NCI-H2171 treated with DMSO at 0.1 percent for 48 hours (cell line): ENCODE measurements at regions not wholly inside any gene's neighbourhood (a gene's known extent, or its start where the extent isn't known, plus 50 kb on each side); places are given as distances from the start of the nearest gene placed in this dataset.

Experiments
- DNase-seq: peaks from one replicate; lab custom pipeline; 2025; lab: John Stamatoyannopoulos, UW

DNA sequence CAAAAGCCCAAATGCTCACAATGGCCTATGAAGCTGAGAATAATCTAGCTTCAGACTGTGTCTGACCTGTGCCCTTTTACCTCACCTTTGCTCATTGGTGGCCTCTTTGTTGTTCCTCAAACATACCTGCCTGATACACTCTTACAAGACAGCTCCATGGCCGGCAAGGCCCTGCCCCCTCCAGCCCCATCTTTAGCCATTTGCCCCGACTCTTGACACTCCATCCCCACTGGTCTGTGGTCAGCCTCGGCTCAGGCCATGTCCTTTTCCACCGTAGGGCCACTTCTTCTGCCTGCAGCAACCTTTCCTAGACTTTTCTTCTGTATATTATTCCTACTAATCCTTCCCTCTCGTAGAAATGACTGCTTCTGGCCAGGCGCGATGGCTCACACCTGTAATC, 265.2 kb downstream of the RPS24 start:
- no peak for DNase-seq

DNA sequence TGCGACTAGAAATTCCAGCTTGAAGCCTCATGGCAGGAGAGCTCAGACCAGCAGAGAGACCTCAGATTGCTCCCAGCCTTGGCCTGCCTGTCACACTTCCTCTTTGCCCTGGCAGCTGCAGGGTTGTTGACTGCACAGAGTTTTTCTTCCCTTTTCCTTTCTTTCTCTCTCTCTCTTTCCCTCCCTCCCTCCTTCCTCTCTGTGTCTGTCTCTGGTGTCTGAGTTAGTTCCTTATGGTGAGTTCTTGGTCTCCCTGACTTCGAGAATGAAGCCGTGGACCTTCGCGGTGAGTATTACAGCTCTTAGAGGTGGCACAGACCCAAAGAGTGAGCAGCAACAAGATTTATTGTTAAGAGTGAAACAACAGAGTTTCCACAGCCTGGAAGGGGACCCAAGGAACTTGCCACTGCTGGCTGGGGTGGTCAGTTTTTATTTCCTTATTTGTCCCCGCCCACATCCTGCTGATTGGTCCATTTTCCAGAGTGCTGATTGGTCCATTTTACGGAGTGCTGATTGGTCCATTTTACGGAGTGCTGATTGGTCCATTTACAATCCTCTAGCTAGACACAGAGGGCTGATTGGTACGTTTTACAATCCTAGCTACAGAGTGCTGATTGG, 266.3 kb downstream of the RPS24 start:
- DNase-seq: no peak

DNA sequence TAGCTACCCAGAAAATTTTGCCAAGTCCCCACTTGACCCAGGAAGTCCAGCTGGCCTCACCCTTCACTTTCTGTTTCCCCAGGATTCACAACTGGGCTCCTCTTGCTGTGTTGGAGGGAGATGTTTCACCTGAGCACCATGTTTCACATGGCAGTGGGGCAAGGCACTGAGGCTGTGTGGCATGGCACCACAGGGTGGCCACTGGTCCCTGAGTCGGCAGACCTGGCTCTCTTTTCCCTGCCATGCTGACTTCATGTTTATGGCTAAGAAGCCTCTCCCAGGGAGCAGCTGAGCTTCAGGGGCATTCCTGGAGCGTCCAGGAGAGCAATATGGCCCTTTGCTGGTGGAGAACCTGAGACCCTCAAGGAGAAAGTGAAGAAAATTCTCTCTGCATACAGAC, 266.9 kb downstream of the RPS24 start:
- no peak for DNase-seq

DNA sequence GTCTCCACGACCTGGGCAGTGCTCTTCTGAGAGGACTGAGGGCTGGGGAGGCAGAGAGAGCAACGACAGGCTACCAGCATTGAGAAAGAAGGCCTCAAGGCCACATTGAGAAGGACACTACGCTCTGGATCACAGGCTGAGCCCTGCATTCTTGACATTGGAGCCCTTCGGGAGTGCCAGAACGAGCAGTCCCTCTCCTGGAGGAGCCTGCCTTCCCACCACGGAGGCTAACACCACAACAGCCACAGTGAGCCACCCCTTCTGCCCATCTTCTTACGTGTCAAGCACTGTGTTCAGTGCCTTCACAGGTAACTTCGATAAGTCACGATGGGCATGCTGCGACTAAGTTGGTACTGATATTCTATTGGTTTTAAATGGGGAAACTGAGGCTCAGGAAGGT, 267.8 kb downstream of the RPS24 start:
- DNase-seq: no peak

DNA sequence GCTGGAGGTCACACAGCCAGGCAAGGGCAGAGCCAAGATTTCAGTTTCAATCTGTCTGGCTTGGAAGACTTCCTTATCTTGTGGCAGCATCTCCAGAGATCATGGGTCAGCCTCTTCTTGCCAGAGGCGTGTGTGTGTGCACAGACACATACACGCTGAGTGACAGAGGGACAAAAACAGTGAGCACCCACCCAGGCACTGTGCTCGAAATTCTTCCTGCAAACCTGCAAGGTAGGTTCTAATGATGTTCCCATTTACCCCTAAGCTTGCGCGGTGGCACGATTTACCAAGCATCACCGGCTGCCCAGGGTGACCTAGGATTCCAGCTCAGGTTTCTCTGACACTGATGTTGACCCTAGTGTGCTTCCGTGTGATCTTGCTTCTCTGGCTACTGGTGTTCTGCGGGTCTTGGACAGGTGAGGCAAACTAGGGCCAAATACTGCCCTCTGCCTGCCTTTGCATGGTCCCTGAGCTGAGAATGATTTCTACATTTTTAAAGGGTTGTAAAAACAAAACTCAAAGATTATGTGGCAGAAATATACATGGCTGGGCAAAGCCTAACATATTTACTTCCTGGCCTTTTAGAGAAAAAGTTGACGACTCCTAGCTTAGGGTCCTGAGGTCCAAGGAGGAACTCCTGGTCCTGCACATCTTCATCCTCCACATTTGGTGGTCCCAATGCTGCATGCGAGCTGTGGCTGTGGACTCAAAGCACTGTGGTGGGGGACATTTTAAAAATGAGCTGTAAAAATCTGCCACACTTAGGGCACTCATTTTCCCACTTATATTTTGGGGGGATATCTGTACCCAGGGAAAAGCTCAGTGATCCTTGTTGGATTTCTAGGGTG, 268.5 kb downstream of the RPS24 start:
- DNase-seq: peak; percentile 13

DNA sequence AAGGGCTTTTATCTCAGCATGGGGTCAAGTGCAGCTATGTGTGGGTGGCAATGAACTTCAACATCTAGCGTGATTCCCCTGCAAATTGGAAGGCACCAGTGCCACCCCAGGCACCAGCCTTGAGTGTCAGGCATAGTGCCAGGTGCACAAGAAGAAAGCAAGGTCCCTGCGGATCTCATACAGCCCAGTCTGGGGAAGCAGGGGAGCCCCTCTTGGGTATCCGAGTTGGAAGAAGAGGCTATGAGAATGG, 269.0 kb downstream of the RPS24 start:
- no peak for DNase-seq

DNA sequence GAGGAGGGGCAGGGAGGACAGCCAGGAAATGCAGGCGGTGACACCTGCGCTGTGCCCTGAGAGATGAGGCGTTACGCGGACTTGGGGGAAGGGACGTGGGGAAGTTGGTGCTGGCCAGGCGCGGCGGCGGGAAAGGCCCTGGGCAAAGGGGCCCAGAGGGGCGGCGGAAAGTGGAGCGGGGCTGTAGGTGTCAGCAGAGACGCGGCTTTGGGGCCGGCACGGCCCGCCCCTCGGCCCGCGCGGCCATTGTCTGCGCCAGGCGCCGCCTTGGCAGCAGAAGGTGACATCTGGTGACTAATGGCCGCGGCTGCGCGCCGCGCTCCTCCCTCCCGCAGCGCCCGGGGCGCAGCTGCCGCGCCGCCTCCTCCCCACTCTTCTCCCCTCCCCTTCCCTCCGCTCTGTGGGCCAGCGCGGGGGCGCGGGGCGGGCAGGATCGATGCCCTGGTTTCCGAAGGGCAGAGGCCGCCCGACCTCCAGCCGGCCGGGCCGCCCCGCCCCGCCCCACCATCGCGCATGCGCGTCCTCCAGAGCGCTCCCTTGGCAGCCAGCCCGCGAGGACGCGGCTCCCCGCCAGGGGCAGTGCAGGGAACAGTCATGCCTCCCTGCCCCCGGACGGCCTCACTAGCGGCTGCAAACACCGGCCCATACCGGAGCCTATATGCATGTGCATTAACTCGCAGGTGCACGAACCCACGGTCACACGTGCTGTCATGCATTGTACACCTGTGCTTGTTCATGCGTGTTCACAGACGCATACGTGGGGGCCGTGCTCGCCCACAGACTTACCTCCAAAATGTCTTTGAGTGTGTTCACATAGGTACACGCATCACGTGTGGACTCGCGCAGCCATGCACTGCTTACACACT, 269.6 kb downstream of the RPS24 start:
- peak; percentile 86 for DNase-seq

DNA sequence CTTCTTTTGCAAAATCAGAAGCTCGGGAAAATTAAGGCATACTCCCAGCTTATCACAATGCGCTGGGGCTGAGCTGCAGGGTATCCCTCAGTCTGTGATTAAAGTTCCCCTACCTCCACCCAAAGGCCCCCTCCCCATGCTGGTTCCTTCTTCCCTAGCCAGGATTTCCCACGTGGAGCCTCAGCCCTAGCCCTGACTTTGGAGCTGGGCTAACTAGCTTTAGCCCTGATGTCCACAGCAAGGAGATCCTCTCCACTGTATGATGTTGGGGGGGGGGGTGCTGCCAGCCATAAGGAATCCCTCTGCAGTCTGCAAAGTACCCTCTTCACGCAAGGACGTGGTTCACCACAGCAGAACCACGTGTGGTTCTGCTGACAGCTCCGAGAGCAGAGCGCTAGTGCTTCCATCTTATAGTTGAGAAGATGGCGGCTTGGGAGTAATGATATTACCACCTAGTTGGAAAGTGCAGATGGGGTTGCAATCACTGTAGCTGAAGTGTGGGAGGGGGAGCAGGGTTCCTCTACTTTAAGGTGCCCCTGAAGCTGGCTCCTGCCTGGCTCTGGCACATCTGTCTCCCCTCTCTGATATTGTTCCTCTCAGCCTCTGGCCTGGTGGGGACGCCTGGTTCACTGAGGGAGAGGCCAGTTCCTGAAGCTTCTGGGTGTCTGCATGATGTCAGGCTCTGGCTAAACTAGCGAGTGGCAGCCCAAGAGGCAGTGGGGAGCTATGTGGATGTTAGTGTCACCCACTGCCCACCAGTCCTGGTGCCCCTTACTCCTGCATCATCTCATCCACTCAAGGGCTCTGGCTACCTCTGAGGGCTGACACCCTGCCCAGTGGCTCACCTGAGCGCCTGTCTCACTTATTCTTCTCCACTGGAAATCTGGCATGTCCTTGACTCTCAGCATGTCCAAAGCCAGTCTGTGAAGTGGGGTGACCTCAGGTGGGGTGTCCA, 270.7 kb downstream of the RPS24 start:
- no peak for DNase-seq

DNA sequence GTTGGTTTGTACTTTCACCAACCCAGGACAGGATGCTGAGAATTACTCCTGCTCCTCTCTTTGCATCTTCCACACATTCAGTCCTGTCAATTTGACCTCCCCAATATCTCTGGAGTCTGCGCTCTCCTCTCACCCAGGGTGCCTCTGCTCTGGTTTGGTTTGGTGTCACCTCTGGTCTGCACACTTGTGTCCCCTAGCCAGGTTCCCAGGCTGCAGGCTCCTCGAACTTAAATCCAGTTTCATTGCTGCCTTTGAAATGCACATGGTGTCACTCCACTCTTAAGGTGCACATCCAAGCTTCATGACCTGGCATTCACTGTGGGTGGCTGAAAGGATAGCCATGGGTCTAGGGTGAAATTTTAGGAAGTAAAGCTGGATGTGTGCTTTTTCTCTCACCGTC, 271.6 kb downstream of the RPS24 start:
- no peak for DNase-seq

DNA sequence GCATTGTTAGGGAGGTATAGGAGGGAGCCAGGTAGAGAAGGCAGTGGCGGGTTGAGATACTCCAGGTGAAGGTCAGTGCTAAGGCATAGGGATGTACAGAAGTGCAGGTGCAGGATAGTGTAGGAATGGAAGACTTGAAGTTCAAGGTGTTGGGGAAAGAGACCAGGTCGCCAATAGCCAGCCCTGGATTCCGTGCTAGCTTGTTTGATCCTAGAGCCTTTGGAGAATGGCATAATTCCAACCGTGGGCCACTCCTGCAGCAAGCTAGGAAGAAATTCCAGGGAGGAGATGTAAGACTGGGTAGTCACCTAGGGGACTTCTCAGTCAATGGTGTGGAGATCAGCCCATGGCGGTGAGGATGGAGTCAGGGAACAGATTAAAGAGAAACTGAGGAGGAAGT, 272.7 kb downstream of the RPS24 start:
- DNase-seq: no peak

DNA sequence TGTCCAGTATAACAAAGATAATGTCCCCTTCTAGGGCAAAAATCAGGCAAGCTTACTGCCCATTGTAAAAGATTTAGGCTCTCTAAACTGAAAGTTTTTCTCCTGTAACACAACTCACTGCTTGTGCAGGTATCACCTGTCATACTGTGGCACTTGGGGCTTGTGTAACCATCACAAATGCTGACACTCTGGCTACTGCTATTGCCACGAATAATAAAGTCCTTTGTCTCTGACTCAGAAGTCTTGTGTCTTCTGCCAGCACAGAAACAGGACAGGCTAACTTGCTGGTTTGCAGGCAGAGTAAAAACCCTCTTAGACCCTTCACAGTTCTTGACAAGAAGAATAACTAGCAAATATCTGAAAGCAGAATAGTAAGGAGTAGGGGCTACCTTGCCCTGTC, 273.9 kb downstream of the RPS24 start:
- DNase-seq: no peak

DNA sequence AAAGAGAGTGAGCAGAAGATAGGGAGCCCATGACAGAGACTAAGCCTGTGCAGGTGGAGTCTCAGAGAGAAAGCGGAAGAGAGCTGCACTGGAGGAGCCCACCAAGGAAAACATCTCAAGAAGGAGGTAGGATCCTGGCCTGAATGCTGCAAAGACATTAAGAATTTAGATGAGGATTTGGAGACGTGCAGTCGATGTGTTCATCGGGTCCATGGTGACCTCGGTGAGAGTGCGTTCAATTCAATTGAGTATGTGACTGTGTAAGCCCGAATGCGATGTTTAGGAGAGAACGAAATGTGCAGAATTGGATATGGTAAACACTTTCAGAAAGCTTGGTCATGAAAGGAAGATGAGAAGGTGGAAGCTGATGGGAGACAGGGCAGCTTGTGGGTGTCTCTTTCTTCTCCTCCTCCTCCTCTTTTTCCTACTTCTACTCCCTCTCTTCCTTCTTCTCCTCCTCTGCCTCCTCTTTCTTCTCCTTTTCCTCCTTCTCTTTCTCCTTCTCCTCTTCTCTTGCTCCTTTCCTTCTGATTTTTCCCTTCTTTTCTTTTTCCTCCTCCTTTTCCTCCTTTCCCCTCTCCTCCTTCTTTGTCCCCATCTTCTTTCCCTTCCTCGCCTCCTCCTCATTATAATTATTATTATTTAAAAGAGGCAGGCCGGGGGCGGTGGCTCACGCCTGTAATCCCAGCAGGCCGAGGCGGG, 276.0 kb downstream of the RPS24 start:
- no peak for DNase-seq

DNA sequence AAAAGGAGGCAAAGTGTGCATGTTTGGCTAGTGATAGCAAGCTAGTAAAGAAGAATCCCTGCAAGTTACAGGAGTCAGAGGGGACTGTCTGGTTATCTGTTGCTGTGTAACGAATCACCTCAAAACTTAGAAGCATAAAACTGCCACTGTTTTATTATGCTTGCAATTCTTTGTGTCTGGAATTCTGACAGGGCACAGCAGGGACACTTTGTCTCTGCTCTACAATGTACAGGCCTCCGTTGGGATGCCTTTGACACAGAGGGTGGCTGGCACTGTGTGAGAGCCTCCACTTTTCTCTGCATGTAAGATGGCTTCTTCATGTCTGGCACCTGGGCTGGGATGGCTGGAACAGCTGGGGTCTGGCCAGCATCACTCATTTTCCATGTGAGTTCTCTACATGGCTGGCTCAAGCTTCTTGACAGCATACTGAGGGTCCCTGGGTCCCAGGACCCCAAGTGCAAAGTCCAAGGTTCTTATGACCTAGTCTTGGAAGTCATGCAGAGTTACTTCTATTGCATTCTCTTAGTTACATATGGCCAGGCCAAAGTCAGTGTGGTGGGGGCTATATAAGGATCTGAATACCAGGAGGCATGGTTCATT, 276.9 kb downstream of the RPS24 start:
- no peak for DNase-seq

DNA sequence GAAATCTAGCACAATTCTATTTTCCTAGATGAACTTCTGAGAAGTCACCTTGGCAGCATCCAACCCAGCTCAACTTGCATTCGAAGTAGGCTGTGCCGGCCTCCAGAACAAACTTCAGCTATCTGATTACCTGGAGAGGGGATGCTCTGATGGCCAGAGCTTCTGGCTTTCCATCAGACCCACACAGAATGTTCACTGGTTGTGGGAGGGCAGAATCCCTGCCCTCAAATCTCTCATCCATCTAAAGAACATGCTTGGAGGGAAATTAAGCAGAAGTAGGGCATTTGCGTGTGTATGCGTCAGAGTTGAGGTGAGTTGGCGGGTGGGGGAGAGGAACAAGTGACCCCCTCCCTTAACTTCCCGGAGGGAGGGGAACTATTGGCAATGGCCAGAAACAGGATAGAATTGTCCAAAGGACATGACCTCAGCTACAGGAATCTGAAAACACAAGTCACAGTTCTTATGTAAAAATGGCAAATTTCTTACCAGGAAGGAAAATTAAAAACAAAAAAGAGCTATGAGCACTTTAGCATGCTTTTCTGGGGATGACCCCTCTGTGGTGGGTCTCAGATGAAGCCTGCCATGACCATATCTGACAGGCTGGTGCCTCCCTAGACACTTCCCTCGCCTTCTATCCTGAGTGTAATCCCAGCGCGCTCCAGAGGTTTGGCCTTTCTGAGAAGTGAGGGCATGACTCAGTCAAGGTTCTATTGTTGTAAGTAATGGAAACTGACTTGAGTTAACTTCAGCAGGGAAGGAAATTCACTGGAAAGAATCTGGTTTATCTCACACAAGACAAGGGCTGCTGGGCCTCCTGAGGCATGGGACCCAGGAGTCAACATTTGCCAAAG, 278.8 kb downstream of the RPS24 start:
- DNase-seq: no peak

DNA sequence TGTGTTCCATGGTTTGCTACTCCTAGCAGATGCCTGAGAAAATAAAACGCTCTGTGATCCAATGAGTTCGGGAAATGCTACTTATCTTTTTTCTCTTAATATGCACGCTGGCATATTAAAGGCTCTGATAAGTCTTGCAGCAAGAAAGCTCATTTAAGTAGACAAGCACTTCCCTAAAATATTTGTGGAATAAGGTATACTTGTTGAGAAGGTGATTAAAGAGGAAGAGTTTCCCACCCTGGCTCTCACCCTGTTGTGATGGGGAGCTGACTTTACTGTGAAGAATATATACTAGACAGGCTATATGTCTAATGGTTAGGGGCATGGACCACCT, 279.4 kb downstream of the RPS24 start:
- no peak for DNase-seq

DNA sequence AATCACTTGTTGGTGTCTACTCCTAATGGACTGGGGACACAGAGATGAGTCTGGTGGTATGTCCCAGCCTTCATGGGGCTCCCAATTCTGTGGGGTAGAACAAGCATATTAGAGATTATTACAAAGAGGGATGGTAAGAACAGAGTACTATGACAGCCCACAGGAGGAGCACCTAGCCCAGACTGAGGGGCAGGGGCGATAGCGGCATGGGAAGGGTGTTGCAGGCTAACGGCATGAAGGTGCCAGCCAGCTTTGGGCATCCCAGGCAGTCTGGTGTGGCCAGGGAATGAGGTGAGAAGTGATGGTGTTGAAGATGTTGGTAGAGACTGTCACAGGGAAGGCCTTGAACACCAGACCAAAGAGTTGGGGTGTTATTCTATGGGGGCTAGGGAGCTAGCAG, 280.0 kb downstream of the RPS24 start:
- no peak for DNase-seq

DNA sequence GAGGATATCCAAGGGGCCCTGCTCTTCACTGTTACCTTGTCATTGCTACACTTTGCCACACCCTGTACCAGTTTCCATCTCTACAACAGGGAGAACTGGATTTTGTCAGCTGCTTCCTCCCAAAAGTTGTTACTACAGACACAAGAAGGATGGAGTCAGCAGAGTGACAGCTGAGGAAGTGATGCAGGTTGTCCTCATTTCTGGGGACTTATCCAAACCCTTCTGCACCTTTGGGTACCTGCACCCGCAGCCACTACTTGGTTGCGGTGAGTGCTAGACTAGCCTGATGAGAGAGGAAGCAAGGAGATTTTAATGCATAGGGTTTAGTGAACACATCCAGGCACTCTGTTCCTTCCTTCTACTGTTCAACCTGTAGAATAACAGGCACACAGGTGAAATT, 281.0 kb downstream of the RPS24 start:
- no peak for DNase-seq

DNA sequence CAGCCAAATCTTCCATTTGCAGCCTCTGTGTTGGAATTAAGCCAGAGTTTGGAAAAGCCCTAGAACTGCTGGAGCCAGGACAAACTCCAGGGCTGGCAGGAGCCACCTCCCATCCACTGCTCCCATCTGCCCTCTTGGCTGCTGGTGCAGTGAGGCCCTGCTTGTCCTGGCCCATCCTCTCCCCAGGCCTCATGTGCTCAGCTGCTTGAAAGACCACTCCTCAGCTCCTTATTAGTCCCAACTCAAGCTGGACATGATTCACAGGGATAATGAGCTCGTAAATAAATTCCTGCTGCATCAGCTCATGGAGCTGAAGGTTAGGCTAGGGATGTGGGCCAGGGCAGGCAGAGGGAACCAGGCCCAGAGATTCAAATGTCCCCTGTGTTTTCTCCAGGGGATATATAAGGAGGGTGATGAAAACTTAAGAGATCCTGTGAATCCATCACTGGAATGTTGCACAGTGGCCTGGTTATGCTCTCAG, 282.8 kb downstream of the RPS24 start:
- DNase-seq: no peak

DNA sequence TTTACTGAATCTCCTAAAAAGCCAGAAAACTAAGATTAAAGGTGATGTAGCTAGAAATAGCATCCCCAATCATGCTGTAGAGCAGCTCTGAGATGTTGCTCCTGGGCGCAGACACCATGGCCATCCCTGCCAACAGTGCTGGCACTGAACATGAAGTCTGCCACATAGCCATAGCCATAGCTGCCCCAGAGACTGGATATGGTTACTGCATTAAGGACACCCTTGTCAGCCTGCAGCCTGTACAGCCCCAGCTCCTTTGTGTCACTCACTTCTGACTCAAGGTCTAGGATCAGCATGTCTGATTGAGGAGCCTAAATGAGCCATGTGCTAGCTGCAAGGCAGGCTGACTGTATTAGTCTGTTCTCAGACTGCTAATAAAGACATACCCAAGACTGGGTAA, 284.6 kb downstream of the RPS24 start:
- DNase-seq: no peak

DNA sequence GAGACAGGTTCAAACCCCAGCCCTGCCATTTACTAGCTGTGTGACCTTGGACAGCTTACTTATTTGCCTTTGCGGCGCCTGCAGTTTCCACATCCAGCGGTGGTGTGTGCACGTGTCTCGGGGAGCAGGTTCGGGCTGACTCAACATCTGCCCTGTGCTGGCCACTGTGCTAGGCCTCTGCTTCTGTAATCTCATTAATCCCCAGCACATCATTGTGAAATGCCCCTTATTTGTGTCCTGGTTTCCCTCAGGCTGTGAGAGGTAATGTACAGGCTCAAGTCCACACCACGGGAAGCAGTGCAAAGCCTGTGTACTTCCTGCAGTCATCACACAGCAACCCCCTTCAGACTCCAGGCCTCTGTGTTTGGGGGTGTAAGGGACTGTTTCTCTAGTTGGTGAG, 285.7 kb downstream of the RPS24 start:
- DNase-seq: no peak
